GM13976 (cell line): ENCODE measurements at regions not wholly inside any gene's neighbourhood (a gene's known extent, or its start where the extent isn't known, plus 50 kb on each side); places are given as distances from the start of the nearest gene placed in this dataset.

Experiments used
- DNase-seq: peaks from one replicate; pipeline ENCODE4 v3.0.0; 2012; ENCODE audit warnings: low spot score
- in situ Hi-C: fragments of 300-500 bp; cut with MboI; formaldehyde crosslinking; loops from one replicate; pipeline ENCODE4 v1.12.0; 2022; ENCODE audit warnings: low sequenced_read_pairs, mixed read lengths, inconsistent platforms; ENCODE audit not compliant: unreplicated experiment
- TF ChIP-seq, protein P1 (sequence below): IDR thresholded peaks from 2 replicates; pipeline ENCODE4 v1.5.1; 2012; ENCODE audit warnings: borderline replicate concordance, mild to moderate bottlenecking; ENCODE audit not compliant: insufficient read depth; ENCODE audit errors: extremely low read depth, missing control alignments, control extremely low read depth

DNA sequence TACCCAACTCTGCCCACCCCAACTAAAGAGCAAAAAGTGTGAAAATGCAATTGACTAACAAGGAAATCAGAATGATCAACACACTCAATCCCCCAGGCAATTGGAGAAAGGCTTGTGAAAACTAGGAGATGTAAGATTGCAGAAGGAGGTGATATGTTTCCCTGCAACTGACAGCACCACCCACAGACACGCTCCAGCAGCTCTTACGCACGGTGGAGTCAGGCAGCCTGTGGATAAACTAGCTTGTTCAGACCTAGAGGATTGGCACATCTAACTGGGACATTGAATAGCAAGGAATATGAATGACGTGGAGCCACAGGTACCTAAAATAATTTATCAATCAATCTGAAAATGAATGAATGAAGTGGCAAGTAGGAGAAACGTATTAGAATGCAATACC, 125.7 kb upstream of the MYO3A start:
- in situ Hi-C loops: no loop called here
- DNase-seq: no peak
- TF ChIP-seq, protein P1, sequence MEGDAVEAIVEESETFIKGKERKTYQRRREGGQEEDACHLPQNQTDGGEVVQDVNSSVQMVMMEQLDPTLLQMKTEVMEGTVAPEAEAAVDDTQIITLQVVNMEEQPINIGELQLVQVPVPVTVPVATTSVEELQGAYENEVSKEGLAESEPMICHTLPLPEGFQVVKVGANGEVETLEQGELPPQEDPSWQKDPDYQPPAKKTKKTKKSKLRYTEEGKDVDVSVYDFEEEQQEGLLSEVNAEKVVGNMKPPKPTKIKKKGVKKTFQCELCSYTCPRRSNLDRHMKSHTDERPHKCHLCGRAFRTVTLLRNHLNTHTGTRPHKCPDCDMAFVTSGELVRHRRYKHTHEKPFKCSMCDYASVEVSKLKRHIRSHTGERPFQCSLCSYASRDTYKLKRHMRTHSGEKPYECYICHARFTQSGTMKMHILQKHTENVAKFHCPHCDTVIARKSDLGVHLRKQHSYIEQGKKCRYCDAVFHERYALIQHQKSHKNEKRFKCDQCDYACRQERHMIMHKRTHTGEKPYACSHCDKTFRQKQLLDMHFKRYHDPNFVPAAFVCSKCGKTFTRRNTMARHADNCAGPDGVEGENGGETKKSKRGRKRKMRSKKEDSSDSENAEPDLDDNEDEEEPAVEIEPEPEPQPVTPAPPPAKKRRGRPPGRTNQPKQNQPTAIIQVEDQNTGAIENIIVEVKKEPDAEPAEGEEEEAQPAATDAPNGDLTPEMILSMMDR: no peak

DNA sequence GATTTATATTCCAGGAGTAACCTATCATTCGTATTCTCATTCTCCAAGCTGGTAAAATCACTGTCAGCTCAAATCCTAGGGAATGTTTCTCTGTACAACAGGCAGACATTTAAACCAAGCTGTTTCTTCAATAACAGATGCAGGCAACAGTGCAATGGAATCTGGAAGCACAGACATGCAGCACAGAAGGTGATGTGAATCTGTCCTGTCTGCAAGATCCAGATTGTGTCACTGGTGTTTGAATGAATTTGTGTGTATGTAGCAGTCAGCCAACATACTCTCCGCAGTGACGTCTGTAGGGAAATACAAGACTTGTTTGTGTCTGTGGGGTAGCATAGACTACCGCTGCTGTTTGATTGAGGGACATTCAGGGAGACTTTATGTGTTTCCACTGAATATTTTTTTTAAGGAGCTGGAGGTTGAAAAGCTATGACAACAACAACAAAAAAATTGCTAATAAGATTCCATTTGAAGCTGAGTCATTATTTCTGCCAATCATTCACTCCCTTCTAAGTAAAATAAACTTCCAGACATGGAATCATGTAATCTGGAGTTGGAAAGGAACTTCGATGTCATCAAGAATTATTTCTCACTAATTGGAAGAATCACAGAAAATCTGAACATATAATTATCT, 122.9 kb upstream of the MYO3A start:
- DNase-seq: no peak
- in situ Hi-C loops: no loop called here
- TF ChIP-seq, protein P1: no peak

GRCh38 chr10:25813511-25813910, 120.5 kb upstream of the MYO3A start:
- no peak for DNase-seq
- in situ Hi-C loops: no loop called here
- TF ChIP-seq, protein P1: no peak

DNA sequence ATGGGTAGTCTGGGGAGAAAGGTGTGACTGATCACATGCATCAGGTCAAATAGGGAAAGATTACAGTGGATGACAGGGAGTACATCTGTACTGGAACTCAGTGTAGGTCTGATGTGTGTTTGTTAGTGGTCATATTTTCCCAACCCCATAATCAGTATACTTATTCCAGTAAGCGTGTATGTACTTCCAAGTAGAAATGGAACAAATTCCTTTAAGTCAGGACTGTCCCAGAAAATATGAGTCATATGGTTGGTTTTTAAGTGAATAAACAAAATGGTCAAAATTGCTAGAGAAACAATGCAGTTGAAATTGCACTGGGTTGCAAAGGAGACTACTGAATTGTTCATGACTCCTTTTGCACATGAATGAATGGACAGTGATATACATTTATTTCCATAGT, 118.8 kb upstream of the MYO3A start:
- TF ChIP-seq, protein P1: no peak
- in situ Hi-C loops: no loop called here
- DNase-seq: no peak

- no peak for DNase-seq
- in situ Hi-C loops: no loop called here
- TF ChIP-seq, protein P1: no peak
These were observed 117.8 kb upstream of the MYO3A start for GRCh38 chr10:25815999-25816768.

DNA sequence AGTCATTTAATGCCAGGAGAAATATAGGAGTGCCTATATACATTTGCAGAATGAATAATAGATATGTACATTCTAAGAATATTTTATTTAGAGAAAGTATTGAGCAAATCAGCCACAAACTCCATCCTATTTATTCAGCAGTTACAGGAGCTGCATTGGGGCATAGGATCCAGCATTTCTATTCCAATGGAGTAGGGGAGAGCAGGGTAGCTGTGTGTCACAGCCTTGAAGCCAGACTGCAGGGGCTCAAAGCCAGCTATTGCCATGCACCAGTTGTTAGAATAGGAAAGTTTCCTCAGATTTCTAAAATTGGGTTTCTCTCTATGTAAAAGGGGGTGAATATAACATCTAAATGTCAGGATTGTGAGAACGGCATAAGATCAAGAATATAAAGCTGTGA, 116.8 kb upstream of the MYO3A start:
- no peak for DNase-seq
- TF ChIP-seq, protein P1: no peak
- in situ Hi-C loops: no loop called here
